Hepatocyte (in vitro differentiated cells): ENCODE measurements at regions not wholly inside any gene's neighbourhood (a gene's known extent, or its start where the extent isn't known, plus 50 kb on each side); places are given as distances from the start of the nearest gene placed in this dataset.
"Not testable (repeated sequence)": the region's sequence is repeated elsewhere in the genome, so short reads cannot be mapped to it uniquely, and the experiment has no call there.

Source experiments
- EZH2 ChIP-seq: fragments of 200-600 bp; sonication (generic); IDR thresholded peaks from 2 replicates; pipeline ENCODE4 v1.6.1; 2016; ENCODE audit warnings: antibody characterized with exemption, mild to moderate bottlenecking, borderline replicate concordance
- TF ChIP-seq, protein P1 (sequence below): fragments of 200-600 bp; sonication (generic); IDR thresholded peaks from 2 replicates; pipeline ENCODE4 v1.5.1; 2016; ENCODE audit warnings: antibody characterized with exemption, mild to moderate bottlenecking; ENCODE audit not compliant: poor library complexity

DNA sequence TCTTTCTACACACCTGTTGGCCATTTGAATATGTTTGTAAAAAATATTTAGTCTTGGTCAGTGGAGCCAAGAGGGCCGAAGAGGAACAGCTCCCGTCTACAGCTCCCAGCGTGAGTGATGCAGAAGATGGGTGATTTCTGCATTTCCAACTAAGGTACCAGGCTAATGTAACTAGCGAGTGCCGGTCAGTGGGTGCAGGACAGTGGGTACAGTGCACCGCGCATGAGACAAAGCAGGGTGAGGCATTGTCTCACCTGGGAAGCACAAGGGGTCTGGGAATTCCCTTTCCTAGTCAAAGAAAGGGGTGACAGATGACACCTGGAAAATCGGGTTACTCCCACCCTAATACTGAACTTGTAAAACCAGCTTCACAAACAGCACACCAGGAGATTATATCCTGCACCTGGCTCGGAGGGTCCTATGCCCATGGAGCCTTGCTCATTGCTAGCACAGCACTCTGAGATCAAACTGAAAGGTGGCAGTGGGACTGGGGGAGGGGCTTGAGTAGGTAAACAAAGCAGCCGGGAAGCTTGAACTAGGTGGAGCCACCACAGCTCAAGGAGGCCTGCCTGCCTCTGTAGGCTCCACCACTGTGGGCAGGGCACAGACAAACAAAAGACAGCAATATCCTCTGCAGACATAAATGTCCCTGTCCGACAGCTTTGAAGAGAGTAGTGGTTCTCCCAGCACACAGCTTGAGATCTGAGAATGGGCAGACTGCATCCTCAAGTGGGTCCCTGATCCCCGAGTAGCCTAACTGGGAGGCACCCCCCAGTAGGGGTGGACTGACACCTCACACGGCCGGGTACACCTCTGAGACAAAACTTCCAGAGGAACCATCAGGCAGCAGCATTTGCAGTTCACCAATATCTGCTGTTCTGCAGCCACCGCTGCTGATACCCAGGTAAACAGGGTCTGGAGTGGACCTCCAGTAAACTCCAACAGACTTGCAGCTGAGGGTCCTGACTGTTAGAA, 4239.5 kb upstream of the OR11H1 start:
- not testable (repeated sequence) for TF ChIP-seq EZH2
- TF ChIP-seq, protein P1, sequence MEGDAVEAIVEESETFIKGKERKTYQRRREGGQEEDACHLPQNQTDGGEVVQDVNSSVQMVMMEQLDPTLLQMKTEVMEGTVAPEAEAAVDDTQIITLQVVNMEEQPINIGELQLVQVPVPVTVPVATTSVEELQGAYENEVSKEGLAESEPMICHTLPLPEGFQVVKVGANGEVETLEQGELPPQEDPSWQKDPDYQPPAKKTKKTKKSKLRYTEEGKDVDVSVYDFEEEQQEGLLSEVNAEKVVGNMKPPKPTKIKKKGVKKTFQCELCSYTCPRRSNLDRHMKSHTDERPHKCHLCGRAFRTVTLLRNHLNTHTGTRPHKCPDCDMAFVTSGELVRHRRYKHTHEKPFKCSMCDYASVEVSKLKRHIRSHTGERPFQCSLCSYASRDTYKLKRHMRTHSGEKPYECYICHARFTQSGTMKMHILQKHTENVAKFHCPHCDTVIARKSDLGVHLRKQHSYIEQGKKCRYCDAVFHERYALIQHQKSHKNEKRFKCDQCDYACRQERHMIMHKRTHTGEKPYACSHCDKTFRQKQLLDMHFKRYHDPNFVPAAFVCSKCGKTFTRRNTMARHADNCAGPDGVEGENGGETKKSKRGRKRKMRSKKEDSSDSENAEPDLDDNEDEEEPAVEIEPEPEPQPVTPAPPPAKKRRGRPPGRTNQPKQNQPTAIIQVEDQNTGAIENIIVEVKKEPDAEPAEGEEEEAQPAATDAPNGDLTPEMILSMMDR, result not testable (repeated sequence)
